ENCODE measurements at regions not wholly inside any gene's neighbourhood (a gene's known extent, or its start where the extent isn't known, plus 50 kb on each side); places are given as distances from the start of the nearest gene placed in this dataset.

DNA sequence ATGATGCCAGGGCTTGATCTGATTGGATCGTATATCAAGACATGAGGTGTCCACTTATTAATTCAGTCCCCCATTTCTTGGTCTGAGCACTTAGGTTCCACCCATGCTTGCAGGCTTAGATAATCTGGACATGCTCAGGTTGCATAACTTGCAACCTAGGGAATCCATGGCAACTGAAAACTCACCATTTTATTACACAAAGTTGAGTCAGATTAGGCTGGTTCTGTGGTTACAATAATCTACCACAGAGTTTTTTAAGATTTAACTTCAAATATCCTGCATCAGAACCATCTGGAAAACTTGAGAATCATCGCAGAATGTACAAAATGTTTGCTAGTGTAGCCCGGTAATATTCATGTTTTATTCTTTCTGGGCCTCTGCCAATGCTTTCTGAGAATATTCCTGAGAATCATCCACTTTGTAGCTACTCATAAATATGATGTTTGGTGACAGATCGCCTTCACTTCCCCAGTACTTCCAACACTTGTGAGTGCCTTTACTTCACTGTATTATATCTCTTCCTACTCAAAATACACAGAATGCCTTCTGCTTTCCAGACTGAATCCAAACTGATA lies 707.2 kb upstream of the ADAMTS5 start:
- no peak for DNase-seq

DNA sequence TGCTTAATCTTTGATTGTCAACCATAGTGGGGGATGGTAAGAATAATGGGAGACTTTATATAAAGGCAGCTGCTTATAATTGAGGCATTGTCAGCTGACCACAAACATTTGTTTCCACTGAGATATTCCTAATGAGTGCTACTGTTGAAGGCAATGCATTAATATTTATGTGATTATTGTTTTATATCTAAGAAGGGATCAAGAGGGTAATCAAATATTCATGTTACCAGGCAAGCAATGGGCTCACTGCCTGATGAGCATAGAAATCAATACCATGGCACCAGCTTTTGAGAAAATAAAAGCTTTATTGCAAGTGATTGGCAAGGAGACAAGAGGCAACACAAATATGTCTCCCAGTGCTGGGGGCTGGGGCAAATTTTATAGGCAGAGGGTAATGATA lies 706.7 kb upstream of the ADAMTS5 start:
- no peak for DNase-seq

DNA sequence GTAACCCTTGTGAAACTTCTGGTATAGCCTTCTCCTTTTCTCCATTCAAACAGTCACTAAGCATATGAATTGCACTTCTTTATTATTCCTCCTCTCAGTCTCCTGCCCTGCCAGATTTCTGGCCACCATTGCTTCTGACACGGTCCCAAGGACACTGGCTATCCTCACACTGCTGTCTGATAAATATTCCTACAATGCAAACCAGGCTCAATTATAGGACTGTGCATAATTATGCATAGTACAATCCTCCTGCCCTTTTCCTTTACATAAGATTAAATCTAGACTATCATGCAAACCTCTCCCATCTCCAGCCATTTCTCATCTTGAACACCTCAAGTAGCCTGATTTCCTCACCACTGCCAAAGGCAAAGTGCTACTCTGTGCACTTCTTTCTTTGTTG lies 704.3 kb upstream of the ADAMTS5 start:
- DNase-seq, result no peak

DNA sequence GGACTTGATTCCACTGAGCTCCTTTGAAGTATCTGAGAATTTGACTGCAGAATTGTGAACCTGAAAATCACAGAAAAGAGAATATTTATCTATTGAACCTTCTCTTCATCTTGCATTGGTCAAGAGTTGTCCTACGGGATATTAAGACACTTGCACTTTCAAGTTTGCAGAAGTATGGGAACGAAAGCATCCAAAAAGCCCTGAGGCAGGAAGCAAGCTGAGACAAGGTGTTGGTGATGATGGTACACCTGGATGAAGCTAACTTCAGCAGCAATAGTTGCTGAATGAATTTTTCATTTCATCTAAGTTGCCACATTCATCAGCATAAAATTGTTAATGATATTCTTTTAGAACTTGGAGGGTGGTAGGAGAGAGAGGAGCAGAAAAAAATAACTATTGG lies 686.6 kb upstream of the ADAMTS5 start:
- DNase-seq, result no peak

DNA sequence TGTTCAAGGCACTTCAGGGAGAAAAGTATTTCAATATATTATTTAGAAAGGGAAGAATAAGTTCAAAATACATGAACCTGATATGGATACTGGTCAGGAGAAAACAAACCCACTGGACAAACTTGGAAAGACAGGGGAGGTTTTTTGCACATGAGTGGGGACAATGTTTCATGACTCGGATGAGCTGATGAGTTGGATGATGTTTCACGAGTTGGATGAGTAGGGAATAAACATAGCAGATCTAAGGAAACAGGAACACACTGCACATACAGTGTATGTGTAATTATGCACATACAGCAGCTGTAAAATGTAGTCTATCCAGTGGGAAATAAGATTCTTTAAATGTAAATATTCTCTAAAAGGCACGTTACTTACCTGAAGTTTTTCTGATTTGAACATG lies 682.9 kb upstream of the ADAMTS5 start:
- no peak for DNase-seq

- DNase-seq, result no peak
Measured at GRCh38 chr21:27649323-27649722, 682.4 kb upstream of the ADAMTS5 start.

GRCh38 chr21:27648560-27648959 lies 681.7 kb upstream of the ADAMTS5 start:
- no peak for DNase-seq

- DNase-seq, result no peak
Measured at GRCh38 chr21:27647921-27648320, 681.0 kb upstream of the ADAMTS5 start.

GRCh38 chr21:27647401-27647800 lies 680.5 kb upstream of the ADAMTS5 start:
- no peak for DNase-seq

- no peak for DNase-seq
Measured at GRCh38 chr21:27646691-27647090, 679.8 kb upstream of the ADAMTS5 start.

DNA sequence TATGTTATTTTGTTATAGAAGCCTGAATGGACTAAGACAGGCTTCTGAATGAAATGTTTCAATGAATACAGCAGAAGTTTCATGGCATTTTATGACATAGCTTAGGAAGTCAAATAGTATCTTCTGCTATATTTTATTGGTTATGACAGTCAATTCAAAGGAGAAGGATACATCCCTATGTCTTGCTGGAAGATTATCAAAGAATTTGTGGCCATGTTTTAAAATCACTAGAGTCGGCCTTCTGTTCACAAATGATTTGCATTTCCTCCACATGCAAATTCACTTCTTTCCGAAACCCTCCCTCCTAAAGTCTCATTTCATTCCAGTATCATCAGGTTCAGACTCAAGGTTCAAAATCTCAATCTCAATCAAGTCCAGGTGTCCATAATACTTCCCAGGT lies 679.2 kb upstream of the ADAMTS5 start:
- no peak for DNase-seq

- DNase-seq, result no peak
Measured at GRCh38 chr21:27645285-27645684, 678.4 kb upstream of the ADAMTS5 start.

DNA sequence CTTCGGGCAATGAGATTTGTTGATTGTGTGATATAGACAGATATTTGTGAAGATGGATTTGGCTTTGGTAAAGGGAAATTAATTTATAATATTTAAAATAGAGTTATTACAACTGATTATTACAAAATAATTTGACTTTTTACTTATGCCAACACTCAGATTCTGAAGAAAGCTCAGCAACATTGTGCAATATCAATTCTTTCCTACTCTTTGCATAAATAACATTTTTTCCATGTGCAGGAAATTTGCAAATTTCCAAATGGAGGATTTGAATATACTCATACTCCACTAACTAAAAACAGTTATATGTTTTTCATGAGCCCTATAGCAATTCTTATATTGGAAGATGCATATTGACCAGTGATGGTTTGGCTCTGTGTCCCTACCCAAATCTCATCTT lies 676.4 kb upstream of the ADAMTS5 start:
- no peak for DNase-seq

DNA sequence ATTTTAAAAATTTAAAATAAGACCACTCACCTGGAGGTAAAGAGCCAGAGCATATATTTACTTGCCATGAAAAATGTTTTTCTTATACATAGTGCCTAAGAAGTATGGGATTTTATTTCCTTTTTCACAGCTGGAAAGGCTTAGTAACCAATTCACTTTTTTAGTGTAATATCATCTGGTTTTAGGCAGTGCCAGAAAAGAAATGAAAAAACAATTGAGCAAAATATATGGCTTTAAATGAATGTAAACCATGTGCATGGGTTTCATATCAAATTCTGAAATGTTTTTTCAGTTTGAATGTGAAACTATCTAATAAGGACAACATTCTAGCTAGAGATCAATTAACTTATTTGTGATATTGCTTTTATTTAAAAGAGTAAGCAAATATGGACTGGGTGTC lies 672.4 kb upstream of the ADAMTS5 start:
- DNase-seq, result no peak

- no peak for DNase-seq
Measured at GRCh38 chr21:27636656-27637055, 669.8 kb upstream of the ADAMTS5 start.

GRCh38 chr21:27633631-27634030 lies 666.7 kb upstream of the ADAMTS5 start:
- DNase-seq, result no peak

- DNase-seq, result no peak
Measured at GRCh38 chr21:27631471-27631870, 664.6 kb upstream of the ADAMTS5 start.

GRCh38 chr21:27622631-27623030 lies 655.7 kb upstream of the ADAMTS5 start:
- no peak for DNase-seq

GRCh38 chr21:27614231-27614630 lies 647.3 kb upstream of the ADAMTS5 start:
- DNase-seq, result no peak

DNA sequence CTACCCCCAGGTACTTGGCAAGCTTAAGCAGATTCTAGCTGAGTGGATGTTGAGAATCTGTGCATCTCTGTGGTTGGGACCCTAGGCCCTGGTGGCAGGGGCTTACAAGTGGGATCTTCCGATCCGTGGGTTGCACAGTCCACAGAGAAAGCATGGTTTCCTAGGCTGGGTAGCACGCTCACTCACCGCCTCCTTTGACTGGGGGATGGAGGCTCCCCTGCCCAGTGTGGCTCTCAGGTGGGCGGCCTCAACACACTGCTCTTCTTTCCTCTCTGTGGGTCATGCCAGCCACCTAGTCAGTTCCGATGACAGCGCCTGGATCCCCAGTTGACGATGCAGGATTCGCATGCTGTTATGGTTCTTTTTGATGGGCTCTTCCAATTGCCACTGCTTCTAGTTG lies 639.5 kb upstream of the ADAMTS5 start:
- no peak for DNase-seq

GRCh38 chr21:27596196-27596595 lies 629.3 kb upstream of the ADAMTS5 start:
- DNase-seq, result no peak

DNA sequence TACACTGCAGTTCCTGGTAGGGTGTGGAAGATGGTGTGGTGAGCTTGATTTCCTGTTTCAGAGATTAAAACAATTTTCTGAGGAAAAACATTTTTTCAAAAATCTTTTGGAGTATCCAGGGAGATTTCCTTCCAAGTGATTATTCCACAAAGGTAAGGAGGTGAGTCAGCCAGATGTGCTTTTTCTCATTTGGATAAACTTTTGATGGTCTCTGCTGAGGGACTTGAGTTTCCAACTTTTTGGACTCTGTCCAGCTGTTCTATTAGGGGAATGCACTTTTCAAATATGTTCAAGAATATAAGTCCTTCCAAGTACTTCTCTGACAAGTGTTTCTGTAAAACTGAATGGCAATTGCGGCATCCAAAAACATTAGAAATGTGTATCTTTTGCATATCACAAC lies 628.8 kb upstream of the ADAMTS5 start:
- DNase-seq, result no peak

GRCh38 chr21:27590271-27590670 lies 623.4 kb upstream of the ADAMTS5 start:
- no peak for DNase-seq

DNA sequence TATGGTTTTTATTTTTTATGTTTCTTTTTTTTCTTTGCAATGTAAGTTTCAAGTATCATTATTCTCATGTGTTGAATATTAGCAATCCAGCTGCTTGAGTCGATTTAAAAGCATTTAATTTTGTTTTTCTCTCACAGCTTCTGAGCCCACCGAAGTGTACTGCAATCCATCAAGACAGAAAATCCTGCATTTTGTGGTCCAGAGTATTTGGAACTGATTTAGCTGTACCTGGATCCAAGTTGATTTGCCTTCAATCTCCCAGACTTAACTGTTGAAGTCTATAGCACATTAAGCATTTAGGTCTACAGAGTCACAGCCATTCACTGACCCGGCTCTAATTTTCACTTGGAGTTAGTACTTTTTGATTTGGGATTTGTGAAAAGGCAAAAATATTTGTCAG lies 622.9 kb upstream of the ADAMTS5 start:
- no peak for DNase-seq

GRCh38 chr21:27586986-27587385 lies 620.1 kb upstream of the ADAMTS5 start:
- no peak for DNase-seq

DNA sequence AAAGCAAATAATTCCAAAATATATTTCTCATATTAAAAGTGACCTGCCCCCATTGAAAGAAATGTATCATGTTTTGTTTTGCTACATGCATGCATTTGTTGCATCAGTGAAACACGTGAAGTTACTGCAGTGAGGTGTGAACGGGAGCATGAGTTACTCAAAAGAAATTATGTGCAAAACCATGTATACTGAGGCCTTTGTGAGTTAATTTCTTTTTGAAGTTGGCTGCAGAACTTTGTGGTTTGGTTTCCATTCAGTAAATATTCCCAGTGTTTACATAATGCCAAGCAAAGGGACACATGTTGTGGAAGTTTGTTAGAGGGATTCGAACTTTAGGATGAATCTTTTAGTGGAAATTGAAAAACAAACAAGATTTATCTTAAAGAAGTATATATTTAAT lies 619.4 kb upstream of the ADAMTS5 start:
- no peak for DNase-seq

Data from inflammatory macrophage (primary cell).